Suprapubic skin (tissue), 3 donors: ENCODE measurements at regions not wholly inside any gene's neighbourhood (a gene's known extent, or its start where the extent isn't known, plus 50 kb on each side); places are given as distances from the start of the nearest gene placed in this dataset.

Experiments used
- CTCF ChIP-seq, 2 donors: fragments of 200-600 bp in 1 of 2; fragments of 450-650 bp in 1 of 2; sonication (generic) in 1 of 2; IDR thresholded peaks; one replicate each; pipeline ENCODE4 v1.5.1; 2016 to 2019; ENCODE audit warnings: antibody characterized with exemption in 2 of 2, mild to moderate bottlenecking in 1 of 2, moderate library complexity in 1 of 2
- EP300 ChIP-seq: sonication (generic); formaldehyde crosslinking; IDR thresholded peaks from one replicate; pipeline ENCODE4 v1.6.1; 2017; ENCODE audit warnings: antibody characterized with exemption
- POLR2A ChIP-seq, 2 donors: fragments of 450-650 bp; IDR thresholded peaks; one replicate each; pipeline ENCODE4 v1.6.1; 2017; ENCODE audit warnings: antibody characterized with exemption in 2 of 2, mild to moderate bottlenecking in 2 of 2, moderate library complexity in 2 of 2

DNA sequence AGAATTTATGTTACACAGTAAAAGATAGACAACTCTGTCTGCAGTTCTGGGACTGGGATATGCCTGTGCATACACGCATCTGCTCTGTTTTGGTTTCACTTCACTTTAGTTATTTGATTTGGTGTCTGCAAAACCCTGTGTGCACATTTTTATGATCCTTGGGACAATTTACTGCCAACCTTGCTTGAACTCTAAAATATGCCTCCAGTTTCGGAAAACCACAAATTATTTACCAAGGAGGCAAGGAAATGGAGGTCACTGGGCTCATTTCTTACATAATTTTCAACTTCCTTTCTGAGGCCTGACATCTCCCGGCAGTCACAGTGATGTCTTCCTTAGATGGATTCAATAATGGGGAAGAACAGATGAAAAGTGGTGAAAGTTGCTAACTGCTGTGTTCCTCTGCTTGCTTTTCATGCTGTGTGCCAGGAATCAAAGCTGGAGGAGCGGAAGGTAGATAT is 61.2 kb upstream of the TAF11L2 start:
- TF ChIP-seq CTCF (IDR thresholded peaks at IDR 0.05) (no peak), EP300 (no peak), POLR2A (IDR thresholded peaks at IDR 0.05) (no peak)
